ENCODE measurements at regions not wholly inside any gene's neighbourhood (a gene's known extent, or its start where the extent isn't known, plus 50 kb on each side); places are given as distances from the start of the nearest gene placed in this dataset.

DNA sequence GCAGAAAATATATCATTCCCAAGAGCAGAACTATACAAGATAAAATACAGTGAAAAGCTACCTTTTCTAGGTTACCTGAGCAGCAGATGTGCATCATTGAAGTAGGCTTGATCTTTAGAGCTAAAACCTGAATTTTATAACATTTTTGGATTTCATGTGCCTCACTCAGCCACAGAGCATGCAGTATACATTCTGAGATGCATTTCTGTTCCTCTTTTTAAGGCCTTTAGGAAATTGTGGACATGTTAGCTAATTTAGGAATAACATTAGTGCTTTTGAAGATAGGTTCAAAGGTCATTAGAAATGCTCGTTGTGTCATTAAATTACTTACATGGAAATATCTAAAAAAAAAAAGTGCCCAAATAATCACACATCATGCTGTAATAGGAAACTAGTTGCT is 230.6 kb upstream of the PDGFD start:
- ChIA-PET CTCF (ENCODE audit: low intra/inter-chr PET ratio, low total read pairs) (no interaction called here), POLR2A (no interaction called here)
- Histone ChIP-seq H2AFZ (ENCODE audit: low read length) (no peak overlapping the region), H3K4me3 (replicated peaks in 1 of 3; ENCODE audit: insufficient read depth in 1 of 3, low read depth in 2 of 3, low read length in 3 of 3) (no peak overlapping the region), H3K79me2 (ENCODE audit: insufficient read depth, low read length) (no peaks in the 10 kb centered on the region), H3K9ac (ENCODE audit: insufficient read depth, low read depth, low read length) (no peak overlapping the region), H3K27me3 (ENCODE audit: control insufficient read depth in 1 of 2, insufficient read depth in 2 of 2, low read length in 2 of 2) (no peaks in the 10 kb centered on the region), H3K27ac (ENCODE audit: extremely low read length, insufficient read depth, low read length) (no peak overlapping the region), H3K4me1 (ENCODE audit: insufficient read depth, low read length) (no peaks in the 10 kb centered on the region), H4K20me1 (ENCODE audit: insufficient read depth, low read length) (no peaks in the 10 kb centered on the region), H3K36me3 (replicated peaks in 1 of 2; ENCODE audit: control insufficient read depth in 1 of 2, insufficient read depth in 2 of 2, low read length in 2 of 2) (no peaks in the 10 kb centered on the region), H3K9me3 (ENCODE audit: low read length) (no peaks in the 10 kb centered on the region), H3K4me2 (ENCODE audit: low read depth, low read length) (no peak overlapping the region)
- FAIRE-seq (no peak), ATAC-seq (no peak), DNase-seq (ENCODE audit: low spot score) (no peak)
- no TSS peak for BruUV-seq (replicated peaks)
- intact Hi-C loops (cut with micrococcal nuclease; ENCODE audit: unreplicated experiment) = no loop called here
- in situ Hi-C loops (cut with HindIII; ENCODE audit: extremely low pct_ligation_motif_present, low pct_unique_long_range_greater_than_20kb) = no loop called here
- TF ChIP-seq ZNF83 (CRISPR knock-in tag; IDR thresholded peaks at IDR 0.05; ENCODE audit: borderline replicate concordance) (no peak), CENPT (CRISPR knock-in tag; IDR thresholded peaks at IDR 0.05; ENCODE audit: low read depth) (no peak), ZBTB21 (CRISPR knock-in tag; IDR thresholded peaks at IDR 0.05) (no peak), AKAP8 (CRISPR knock-in tag; IDR thresholded peaks at IDR 0.05) (no peak), ZNF549 (CRISPR knock-in tag; IDR thresholded peaks at IDR 0.05) (no peak), ONECUT2 (CRISPR knock-in tag; IDR thresholded peaks at IDR 0.05) (no peak), SRY (CRISPR knock-in tag; IDR thresholded peaks at IDR 0.05) (no peak), DPF2 (CRISPR knock-in tag; IDR thresholded peaks at IDR 0.05; ENCODE audit: borderline replicate concordance, low read depth) (no peak), SOX13 (IDR thresholded peaks at IDR 0.05) (no peak), SOX13 (CRISPR knock-in tag; conservative IDR thresholded peaks at IDR 0.05 in 1 of 2, IDR thresholded peaks at IDR 0.05 in 1 of 2) (no peak), TCF12 (IDR thresholded peaks at IDR 0.05) (no peak), TCF12 (CRISPR knock-in tag; IDR thresholded peaks at IDR 0.05) (no peak), MLX (CRISPR knock-in tag; IDR thresholded peaks at IDR 0.05) (no peak), MEF2D (CRISPR knock-in tag; IDR thresholded peaks at IDR 0.05) (no peak), ZNF747 (CRISPR knock-in tag; IDR thresholded peaks at IDR 0.05; ENCODE audit: borderline replicate concordance) (no peak)
- TF ChIP-seq, protein P1, sequence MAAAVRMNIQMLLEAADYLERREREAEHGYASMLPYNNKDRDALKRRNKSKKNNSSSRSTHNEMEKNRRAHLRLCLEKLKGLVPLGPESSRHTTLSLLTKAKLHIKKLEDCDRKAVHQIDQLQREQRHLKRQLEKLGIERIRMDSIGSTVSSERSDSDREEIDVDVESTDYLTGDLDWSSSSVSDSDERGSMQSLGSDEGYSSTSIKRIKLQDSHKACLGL (CRISPR knock-in tag; IDR thresholded peaks at IDR 0.05) = no peak
- WGBS (ENCODE audit: low lambda C conversion rate) = 0% methylated on average over 1 of the region's 1 CpG
